Astrocyte (in vitro differentiated cells and primary cell): ENCODE measurements at regions not wholly inside any gene's neighbourhood (a gene's known extent, or its start where the extent isn't known, plus 50 kb on each side); places are given as distances from the start of the nearest gene placed in this dataset.

ENCODE experiments used
- DNase-seq: peaks from one replicate; pipeline ENCODE4 v3.0.0-alpha.2; 2010; ENCODE audit warnings: low read depth
- FAIRE-seq: peaks from 2 replicates; lab custom pipeline; 2011; peaks lifted over from hg19 to GRCh38; lab: Jason Lieb, UNC
- H2AFZ ChIP-seq: 2 replicates; pipeline ENCODE4 v1.6.0; 2012; ENCODE audit warnings: low read depth, low read length, inconsistent platforms
- H3K27ac ChIP-seq: 2 replicates; pipeline ENCODE4 v1.5.1; 2011; ENCODE audit warnings: low read depth, low read length, inconsistent platforms
- H3K27me3 ChIP-seq: 2 replicates; pipeline ENCODE4 v1.6.0; 2011; ENCODE audit warnings: low read length, inconsistent platforms; ENCODE audit not compliant: insufficient read depth
- H3K36me3 ChIP-seq: 2 replicates; pipeline ENCODE4 v1.5.1; 2011; ENCODE audit warnings: low read length, inconsistent platforms; ENCODE audit not compliant: insufficient read depth
- H3K4me1 ChIP-seq: 2 replicates; pipeline ENCODE4 v1.5.1; 2011; ENCODE audit warnings: low read length, inconsistent platforms; ENCODE audit not compliant: insufficient read depth
- H3K4me2 ChIP-seq: 2 replicates; pipeline ENCODE4 v1.6.0; 2012; ENCODE audit warnings: low read length, inconsistent platforms
- H3K4me3 ChIP-seq: 2 replicates; pipeline ENCODE4 v1.5.1; 2011; ENCODE audit warnings: low read depth, mild to moderate bottlenecking, low read length, inconsistent platforms; ENCODE audit not compliant: insufficient read depth
- H3K79me2 ChIP-seq: 2 replicates; pipeline ENCODE4 v1.6.0; 2012; ENCODE audit warnings: mild to moderate bottlenecking, low read length, inconsistent platforms; ENCODE audit not compliant: insufficient read depth
- H3K9ac ChIP-seq: 2 replicates; pipeline ENCODE4 v1.6.0; 2012; ENCODE audit warnings: mild to moderate bottlenecking, low read length, inconsistent platforms
- H3K9me3 ChIP-seq: 2 replicates; pipeline ENCODE4 v1.5.1; 2012; ENCODE audit warnings: low read depth, mild to moderate bottlenecking, low read length, inconsistent platforms; ENCODE audit not compliant: insufficient read depth
- H4K20me1 ChIP-seq: 2 replicates; pipeline ENCODE4 v1.6.0; 2012; ENCODE audit warnings: low read length, inconsistent platforms; ENCODE audit not compliant: insufficient read depth
- H3K27ac Mint-ChIP-seq: one replicate; pipeline ENCODE4 v1.8.0; 2021; ENCODE audit warnings: mild to moderate bottlenecking, mixed read lengths; ENCODE audit not compliant: unreplicated experiment
- H3K27me3 Mint-ChIP-seq: one replicate; pipeline ENCODE4 v1.8.0; 2021; ENCODE audit warnings: low read depth, mixed read lengths; ENCODE audit not compliant: unreplicated experiment
- H3K36me3 Mint-ChIP-seq: one replicate; pipeline ENCODE4 v1.8.0; 2021; ENCODE audit warnings: low read depth, mixed read lengths; ENCODE audit not compliant: unreplicated experiment
- H3K4me1 Mint-ChIP-seq: one replicate; pipeline ENCODE4 v1.8.0; 2021; ENCODE audit warnings: low read depth, mixed read lengths; ENCODE audit not compliant: unreplicated experiment
- H3K4me3 Mint-ChIP-seq: one replicate; pipeline ENCODE4 v1.8.0; 2021; ENCODE audit warnings: mild to moderate bottlenecking, moderate library complexity, mixed read lengths; ENCODE audit not compliant: unreplicated experiment
- H3K9me3 Mint-ChIP-seq: one replicate; pipeline ENCODE4 v1.8.0; 2021; ENCODE audit warnings: mild to moderate bottlenecking, mixed read lengths; ENCODE audit not compliant: unreplicated experiment
- CTCF ChIP-seq: IDR thresholded peaks from 2 replicates; pipeline ENCODE4 v1.5.1; 2011; ENCODE audit warnings: low read depth, mild to moderate bottlenecking, inconsistent platforms, low read length, moderate library complexity; ENCODE audit not compliant: insufficient read depth
- EZH2 ChIP-seq: IDR thresholded peaks from 2 replicates; pipeline ENCODE4 v1.6.1; 2012; ENCODE audit warnings: mild to moderate bottlenecking, low read length, inconsistent platforms; ENCODE audit not compliant: insufficient read depth

GRCh38 chr5:143694357-143694756 is 117.6 kb upstream of the HMHB1 start:
- no peaks in the 10 kb centered on the region for H3K79me2 ChIP-seq
- H3K4me3 ChIP-seq, result no peak overlapping the region
- Mint-ChIP-seq H3K4me1 (peaks cover 3% of the 10 kb centered on the region), H3K9me3 (no peaks in the 10 kb centered on the region), H3K27ac (no peak overlapping the region), H3K36me3 (no peaks in the 10 kb centered on the region), H3K27me3 (peaks cover 2% of the 10 kb centered on the region), H3K4me3 (no peak overlapping the region)
- no peak overlapping the region for H2AFZ ChIP-seq
- H3K4me1 ChIP-seq, result no peaks in the 10 kb centered on the region
- no peaks in the 10 kb centered on the region for H4K20me1 ChIP-seq
- FAIRE-seq, result peak; percentile 5
- H3K27ac ChIP-seq, result no peak overlapping the region
- H3K4me2 ChIP-seq, result no peak overlapping the region
- no peaks in the 10 kb centered on the region for H3K36me3 ChIP-seq
- DNase-seq, result no peak
- no peaks in the 10 kb centered on the region for H3K27me3 ChIP-seq
- H3K9ac ChIP-seq, result no peak overlapping the region
- no peaks in the 10 kb centered on the region for H3K9me3 ChIP-seq
- TF ChIP-seq EZH2, result no peak
- TF ChIP-seq CTCF, result no peak

DNA sequence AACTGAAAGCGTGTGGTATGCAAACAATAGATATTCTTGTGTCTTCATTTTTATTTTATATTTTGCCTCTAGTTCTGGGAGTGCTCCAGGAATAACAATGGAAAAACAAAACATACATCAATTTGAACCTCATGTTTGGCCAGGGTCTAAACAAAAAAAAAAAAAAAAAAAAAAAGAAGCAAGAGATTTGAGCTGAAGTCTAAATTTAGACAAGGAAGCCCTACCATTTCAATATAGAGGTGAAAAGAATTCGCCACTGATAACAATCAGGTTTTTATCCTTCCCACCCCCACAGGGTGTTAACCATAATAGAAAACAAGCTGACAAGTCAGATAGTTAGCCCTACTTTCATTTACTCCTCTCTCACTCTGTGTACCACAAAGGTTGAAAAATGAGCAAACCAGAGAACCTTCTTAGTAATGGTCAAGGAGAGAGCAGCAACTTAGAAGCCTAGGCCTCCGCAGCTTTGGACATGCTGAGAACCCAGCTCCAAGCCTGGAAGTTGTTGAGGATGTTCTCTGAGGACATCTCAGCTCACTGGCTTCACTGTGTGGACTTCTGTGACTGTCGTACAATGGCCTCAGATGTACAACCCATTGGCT is 118.2 kb upstream of the HMHB1 start:
- H3K4me1 Mint-ChIP-seq, result peaks cover 1% of the 10 kb centered on the region
- DNase-seq (no peak), FAIRE-seq (no peak)
- no peak overlapping the region for H3K4me3 Mint-ChIP-seq
- no peaks in the 10 kb centered on the region for H3K36me3 ChIP-seq
- no peak overlapping the region for H3K4me2 ChIP-seq
- H3K79me2 ChIP-seq, result no peaks in the 10 kb centered on the region
- no peaks in the 10 kb centered on the region for H3K36me3 Mint-ChIP-seq
- no peak overlapping the region for H3K27ac Mint-ChIP-seq
- H2AFZ ChIP-seq, result no peak overlapping the region
- H3K9me3 Mint-ChIP-seq, result no peaks in the 10 kb centered on the region
- H3K9ac ChIP-seq, result no peak overlapping the region
- no peaks in the 10 kb centered on the region for H4K20me1 ChIP-seq
- H3K4me1 ChIP-seq, result no peaks in the 10 kb centered on the region
- no peaks in the 10 kb centered on the region for H3K27me3 ChIP-seq
- no peak for TF ChIP-seq CTCF
- TF ChIP-seq EZH2, result no peak
- peaks cover 2% of the 10 kb centered on the region for H3K27me3 Mint-ChIP-seq
- H3K4me3 ChIP-seq, result no peak overlapping the region
- H3K27ac ChIP-seq, result no peak overlapping the region
- H3K9me3 ChIP-seq, result no peaks in the 10 kb centered on the region

DNA sequence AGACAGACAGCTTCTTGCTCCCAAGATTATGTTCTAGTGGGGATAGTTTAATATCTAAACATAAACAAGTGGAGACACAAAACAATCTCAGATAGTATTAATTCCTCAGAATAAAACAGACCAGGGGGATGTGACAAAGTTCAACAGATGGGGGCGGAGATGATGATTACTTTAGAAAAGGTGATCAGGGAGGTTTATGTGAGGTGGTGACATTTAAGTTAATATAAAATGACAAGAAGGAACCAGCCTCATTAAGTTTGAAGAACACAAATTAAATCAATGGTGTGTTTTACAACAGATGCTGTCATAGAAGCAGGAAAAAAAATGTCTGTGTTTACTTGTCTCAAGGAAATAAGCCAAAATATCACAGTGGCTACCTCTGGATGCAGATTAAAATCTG is 119.6 kb upstream of the HMHB1 start:
- H3K4me1 ChIP-seq, result no peaks in the 10 kb centered on the region
- Mint-ChIP-seq H3K4me3 (no peak overlapping the region), H3K4me1 (no peaks in the 10 kb centered on the region), H3K27ac (no peak overlapping the region), H3K36me3 (no peaks in the 10 kb centered on the region), H3K9me3 (no peaks in the 10 kb centered on the region), H3K27me3 (peaks cover 2% of the 10 kb centered on the region)
- no peak for DNase-seq
- no peaks in the 10 kb centered on the region for H4K20me1 ChIP-seq
- TF ChIP-seq EZH2, result no peak
- TF ChIP-seq CTCF, result no peak
- H3K9ac ChIP-seq, result no peak overlapping the region
- H3K4me2 ChIP-seq, result no peak overlapping the region
- H3K27ac ChIP-seq, result no peak overlapping the region
- no peak for FAIRE-seq
- no peaks in the 10 kb centered on the region for H3K79me2 ChIP-seq
- no peaks in the 10 kb centered on the region for H3K27me3 ChIP-seq
- H3K4me3 ChIP-seq, result no peak overlapping the region
- no peaks in the 10 kb centered on the region for H3K36me3 ChIP-seq
- no peaks in the 10 kb centered on the region for H3K9me3 ChIP-seq
- H2AFZ ChIP-seq, result no peak overlapping the region
